Keratinocyte (primary cell): ENCODE measurements at regions not wholly inside any gene's neighbourhood (a gene's known extent, or its start where the extent isn't known, plus 50 kb on each side); places are given as distances from the start of the nearest gene placed in this dataset.

Experiments
- DNase-seq: peaks from one replicate; pipeline ENCODE4 v3.0.0-alpha.2; 2011; ENCODE audit warnings: low read depth, missing footprints, low spot score
- FAIRE-seq: peaks from 2 replicates; lab custom pipeline; 2011; peaks lifted over from hg19 to GRCh38; lab: Jason Lieb, UNC
- H2AFZ ChIP-seq: 2 replicates; pipeline ENCODE4 v1.6.0; 2012; ENCODE audit warnings: low read length, control low read depth, inconsistent platforms; ENCODE audit not compliant: control insufficient read depth
- H3K27ac ChIP-seq: 2 replicates; pipeline ENCODE4 v1.5.1; 2011; ENCODE audit warnings: low read length; ENCODE audit not compliant: control insufficient read depth, insufficient read depth
- H3K27me3 ChIP-seq: 3 replicates; pipeline ENCODE4 v1.6.0; 2011; ENCODE audit warnings: low read length; ENCODE audit not compliant: control insufficient read depth, insufficient read depth; ENCODE audit errors: extremely low read depth
- H3K36me3 ChIP-seq, 2 experiments: 2 replicates in 1 of 2; 3 replicates in 1 of 2; pipeline ENCODE4 v1.5.1; 2011; ENCODE audit warnings: low read length in 2 of 2, mild to moderate bottlenecking in 1 of 2; ENCODE audit not compliant: control insufficient read depth in 2 of 2, insufficient read depth in 2 of 2; ENCODE audit errors: extremely low read depth in 1 of 2
- H3K4me1 ChIP-seq: 3 replicates; pipeline ENCODE4 v1.5.1; 2011; ENCODE audit warnings: low read length; ENCODE audit not compliant: control insufficient read depth, insufficient read depth; ENCODE audit errors: extremely low read depth
- H3K4me2 ChIP-seq: 3 replicates; pipeline ENCODE4 v1.6.0; 2011; ENCODE audit warnings: low read depth, low read length; ENCODE audit not compliant: control insufficient read depth, insufficient read depth; ENCODE audit errors: extremely low read depth
- H3K4me3 ChIP-seq, 3 experiments: fragments of 200-600 bp in 1 of 3; sonication (generic) in 1 of 3; 2 replicates in 2 of 3; 3 replicates in 1 of 3; pipeline ENCODE4 v1.5.1; 2011 to 2016; ENCODE audit warnings: low read length in 3 of 3, mild to moderate bottlenecking in 3 of 3, control low read depth in 2 of 3, inconsistent platforms in 1 of 3, low read depth in 1 of 3, mixed read lengths in 1 of 3, mixed run types in 1 of 3, moderate library complexity in 1 of 3; ENCODE audit not compliant: control insufficient read depth in 2 of 3, insufficient read depth in 2 of 3; ENCODE audit errors: extremely low read depth in 1 of 3
- H3K79me2 ChIP-seq: 2 replicates; pipeline ENCODE4 v1.6.0; 2012; ENCODE audit warnings: low read length; ENCODE audit not compliant: control insufficient read depth, insufficient read depth
- H3K9ac ChIP-seq: 3 replicates; pipeline ENCODE4 v1.6.0; 2011; ENCODE audit warnings: low read length; ENCODE audit not compliant: control insufficient read depth, insufficient read depth; ENCODE audit errors: extremely low read depth
- H3K9me1 ChIP-seq: 3 replicates; pipeline ENCODE4 v1.6.0; 2011; ENCODE audit warnings: low read length; ENCODE audit not compliant: control insufficient read depth, insufficient read depth; ENCODE audit errors: extremely low read depth
- H3K9me3 ChIP-seq: 2 replicates; pipeline ENCODE4 v1.5.1; 2012; ENCODE audit warnings: low read depth, low read length; ENCODE audit not compliant: control insufficient read depth
- H4K20me1 ChIP-seq: 3 replicates; pipeline ENCODE4 v1.6.0; 2011; ENCODE audit warnings: low read length; ENCODE audit not compliant: control insufficient read depth, insufficient read depth; ENCODE audit errors: extremely low read depth
- CTCF ChIP-seq, 3 experiments: IDR thresholded peaks in 1 of 3; conservative IDR thresholded peaks in 1 of 3; optimal IDR thresholded peaks in 1 of 3; 2 replicates in 2 of 3; 3 replicates in 1 of 3; pipeline versions ENCODE3 to v1.5.1; 2011; ENCODE audit warnings: low read length in 3 of 3, mild to moderate bottlenecking in 3 of 3, moderate library complexity in 2 of 3, control low read depth in 1 of 3, inconsistent platforms in 1 of 3; ENCODE audit not compliant: insufficient read depth in 2 of 3; ENCODE audit errors: extremely low read depth in 1 of 3
- EZH2 ChIP-seq: IDR thresholded peaks from one replicate; pipeline ENCODE4 v1.6.1; 2012; ENCODE audit warnings: inconsistent platforms, mild to moderate bottlenecking, low read length, moderate library complexity
- dilution Hi-C: fragments of 300-500 bp; cut with MboI; formaldehyde crosslinking; loops from one replicate; pipeline ENCODE4 v1.7.0; 2020; ENCODE audit warnings: low sequenced_read_pairs; ENCODE audit not compliant: extremely low pct_ligation_motif_present

GRCh38 chr3:130604806-130605205 is 87.8 kb downstream of the COL6A6 start:
- Histone ChIP-seq H3K4me3 (no peak overlapping the region), H2AFZ (no peak overlapping the region), H4K20me1 (no peaks in the 10 kb centered on the region), H3K27ac (no peak overlapping the region), H3K9me1 (no peaks in the 10 kb centered on the region), H3K36me3 (no peaks in the 10 kb centered on the region), H3K9me3 (no peaks in the 10 kb centered on the region), H3K79me2 (no peaks in the 10 kb centered on the region), H3K4me2 (no peak overlapping the region), H3K27me3 (no peaks in the 10 kb centered on the region), H3K9ac (no peak overlapping the region), H3K4me1 (no peaks in the 10 kb centered on the region)
- dilution Hi-C loops: no loop called here
- FAIRE-seq (no peak), DNase-seq (no peak)
- TF ChIP-seq CTCF (optimal IDR thresholded peaks at IDR 0.05 in 1 of 3, IDR thresholded peaks at IDR 0.05 in 1 of 3, conservative IDR thresholded peaks at IDR 0.05 in 1 of 3; ENCODE audit: extremely low read depth in 1 of 3, insufficient read depth in 2 of 3, low read length in 3 of 3): no peak

GRCh38 chr3:130606336-130606735 is 89.4 kb downstream of the COL6A6 start:
- no peak overlapping the region for H2AFZ ChIP-seq
- no peak for FAIRE-seq
- dilution Hi-C loops: no loop called here
- no peaks in the 10 kb centered on the region for H3K4me1 ChIP-seq
- H4K20me1 ChIP-seq: no peaks in the 10 kb centered on the region
- H3K4me3 ChIP-seq: no peak overlapping the region
- no peak for DNase-seq
- no peaks in the 10 kb centered on the region for H3K36me3 ChIP-seq
- TF ChIP-seq EZH2: no peak
- TF ChIP-seq CTCF (optimal IDR thresholded peaks at IDR 0.05 in 1 of 3, IDR thresholded peaks at IDR 0.05 in 1 of 3, conservative IDR thresholded peaks at IDR 0.05 in 1 of 3; ENCODE audit: extremely low read depth in 1 of 3, insufficient read depth in 2 of 3, low read length in 3 of 3): no peak
- H3K27ac ChIP-seq: no peak overlapping the region
- no peaks in the 10 kb centered on the region for H3K9me3 ChIP-seq
- H3K9ac ChIP-seq: no peak overlapping the region
- H3K4me2 ChIP-seq: no peak overlapping the region
- no peaks in the 10 kb centered on the region for H3K79me2 ChIP-seq
- H3K27me3 ChIP-seq: no peaks in the 10 kb centered on the region
- H3K9me1 ChIP-seq: no peaks in the 10 kb centered on the region
